Stimulated activated CD4-positive, alpha-beta T cell treated with anti-CD3 and anti-CD28 coated beads, Interleukin-2, amount 100 ng/mL, for 48 hours (primary cell): ENCODE measurements at regions not wholly inside any gene's neighbourhood (a gene's known extent, or its start where the extent isn't known, plus 50 kb on each side); places are given as distances from the start of the nearest gene placed in this dataset.
"Not testable (repeated sequence)": the region's sequence is repeated elsewhere in the genome, so short reads cannot be mapped to it uniquely, and the experiment has no call there.

ENCODE experiments used
- DNase-seq, 2 donors: peaks; one replicate each; pipeline ENCODE4 v3.0.0-alpha.2; 2020

DNA sequence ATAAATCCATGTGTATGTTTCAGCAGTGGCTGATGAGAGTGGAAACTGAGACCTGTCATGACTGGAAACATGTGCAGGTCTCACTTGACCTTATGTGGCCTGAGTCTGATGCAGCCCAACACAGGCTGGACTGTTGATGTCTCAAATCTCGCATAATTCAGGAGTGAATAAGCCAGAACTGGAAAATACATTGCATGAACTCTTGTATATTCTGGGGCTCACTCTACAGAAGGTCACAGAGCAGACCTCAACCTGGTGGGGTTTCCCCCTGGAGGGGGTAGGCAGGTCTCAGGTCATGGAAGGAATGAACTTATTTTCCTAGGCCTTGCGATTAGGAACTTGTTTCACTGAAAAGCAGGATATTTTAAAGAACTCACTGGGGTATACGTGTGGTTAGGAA is 146.3 kb upstream of the THUMPD2 start:
- DNase-seq = no peak

DNA sequence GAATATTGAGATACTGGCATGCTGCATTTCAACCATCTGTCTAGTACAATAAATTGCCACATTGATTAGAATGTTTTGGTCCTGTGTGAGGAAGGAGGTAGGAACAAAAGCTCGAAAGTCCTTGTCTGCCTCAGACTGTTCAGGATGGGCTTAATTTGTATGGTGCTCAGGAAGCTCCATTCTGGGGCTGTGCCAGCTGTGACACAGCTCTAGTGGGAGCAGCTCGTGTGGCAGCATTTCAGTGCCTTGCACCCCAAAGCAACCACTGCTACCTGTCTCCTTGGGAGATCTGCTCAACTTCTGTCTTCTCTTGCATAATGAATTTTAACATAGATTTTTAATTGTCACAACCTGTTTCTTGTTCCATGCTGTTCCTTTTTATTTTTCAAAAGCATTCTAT is 144.4 kb upstream of the THUMPD2 start:
- no peak for DNase-seq

DNA sequence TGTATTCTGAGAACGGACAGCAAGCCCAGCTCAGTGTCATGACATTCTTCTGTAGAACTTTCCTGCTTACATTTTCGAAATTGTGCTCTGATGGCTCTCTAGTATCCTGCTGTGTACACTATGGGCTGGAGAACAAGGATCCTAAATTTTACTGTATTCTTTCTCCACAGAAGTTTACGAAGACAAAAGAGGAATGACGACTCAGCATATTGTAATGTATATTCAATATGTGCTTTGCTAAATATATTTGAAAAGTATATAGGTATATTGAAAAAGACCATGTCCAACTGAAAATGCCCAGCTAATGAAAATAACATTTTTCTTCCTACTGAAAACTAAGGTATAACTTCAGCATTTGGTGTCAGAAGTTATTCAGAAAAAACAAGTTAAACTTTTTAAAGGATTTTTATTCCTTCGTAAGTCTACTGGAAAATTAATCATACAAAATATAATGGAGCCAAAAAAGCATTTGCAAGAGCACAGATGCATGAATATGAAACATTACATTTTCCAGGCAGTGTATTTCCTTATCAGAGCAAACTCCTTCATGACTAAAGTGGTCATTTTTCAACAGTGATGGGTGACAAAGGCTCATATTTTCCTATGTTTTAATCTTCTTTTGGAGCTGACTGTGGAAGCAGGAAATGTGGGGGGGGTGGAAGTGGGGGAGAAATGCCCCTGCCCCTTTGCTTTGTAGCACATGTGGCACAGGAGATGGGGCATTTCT is 143.8 kb upstream of the THUMPD2 start:
- no peak for DNase-seq

DNA sequence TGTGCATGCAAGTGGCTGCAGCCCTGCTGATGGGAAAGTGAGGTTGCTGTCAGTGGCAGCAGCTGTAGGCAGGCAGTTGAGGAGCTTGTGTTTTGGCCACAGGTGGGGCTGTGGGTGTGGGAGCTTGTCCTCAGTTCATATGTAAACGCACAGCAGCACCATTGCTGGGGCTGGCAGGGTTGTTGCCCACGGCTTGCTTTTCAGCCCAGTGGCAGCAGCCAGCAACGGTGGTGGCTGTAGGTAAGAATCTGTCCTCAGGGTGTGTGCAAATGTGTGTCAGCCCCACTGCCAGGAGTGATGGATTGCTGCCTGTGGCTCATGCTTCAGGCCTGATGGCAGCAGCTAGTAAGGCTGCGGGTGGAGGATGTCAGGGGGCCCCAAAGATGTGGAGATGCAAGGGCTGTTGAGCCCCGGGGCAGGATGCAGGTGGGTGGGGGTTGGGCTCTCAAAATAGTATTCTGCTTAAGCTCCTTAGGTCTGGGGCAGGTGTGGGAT is 141.3 kb upstream of the THUMPD2 start:
- DNase-seq = no peak

DNA sequence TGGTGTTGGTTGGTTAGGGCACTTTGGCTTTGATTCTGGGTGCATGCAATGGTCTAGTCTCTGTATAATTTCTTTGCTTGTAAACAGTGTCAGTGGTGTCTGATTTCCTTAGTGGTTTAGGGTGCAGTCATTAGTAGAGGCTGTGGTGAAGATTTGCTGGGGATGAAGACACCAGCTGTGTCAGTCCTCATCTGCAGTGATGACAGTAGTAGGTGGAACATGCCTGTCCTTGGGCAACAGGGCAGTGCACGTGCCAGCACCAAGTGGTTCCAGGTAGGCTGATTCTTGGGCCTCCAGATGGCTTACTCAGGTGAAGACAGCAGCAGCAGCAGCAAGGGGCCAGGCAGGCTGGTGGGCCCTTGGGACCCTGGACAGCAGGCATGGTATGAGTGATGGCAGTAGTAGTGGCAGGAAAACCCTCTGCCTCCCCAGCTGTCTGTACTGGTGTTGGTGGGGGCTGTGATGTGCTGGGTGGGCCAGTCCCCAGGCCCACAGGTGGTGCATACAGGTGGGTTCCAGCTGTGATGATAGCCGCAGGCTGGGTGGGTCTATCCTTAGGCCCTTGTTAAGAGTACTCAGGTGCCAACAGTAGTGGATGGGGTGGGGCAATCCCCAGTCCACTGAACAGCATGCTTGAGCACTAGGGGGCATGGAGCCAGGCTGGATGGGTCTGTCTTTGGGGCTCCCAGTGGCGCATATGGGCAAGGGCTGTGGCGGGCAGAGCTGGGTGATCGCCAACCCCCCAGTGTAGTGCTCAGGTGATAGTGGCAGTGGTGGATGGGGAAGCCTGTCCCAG is 140.7 kb upstream of the THUMPD2 start:
- no peak for DNase-seq

DNA sequence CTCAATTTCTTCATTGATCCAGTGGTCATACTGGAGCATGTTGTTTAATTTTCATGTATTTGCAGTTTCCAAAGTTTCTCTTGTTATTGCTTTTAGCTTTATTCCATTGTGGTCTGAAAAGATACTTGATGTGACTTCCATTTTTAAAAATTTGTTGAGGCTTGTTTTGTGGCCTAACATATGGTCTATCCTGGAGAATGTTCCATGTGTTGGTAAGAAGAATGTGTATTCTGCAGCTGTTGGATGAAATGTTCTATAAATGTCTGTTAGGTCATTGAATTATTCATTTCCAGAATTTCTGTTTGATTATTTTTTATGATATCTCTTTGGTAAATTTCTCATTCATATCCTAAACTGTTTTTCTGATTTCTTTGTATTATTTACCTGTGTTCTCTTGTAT is 139.8 kb upstream of the THUMPD2 start:
- DNase-seq = no peak

DNA sequence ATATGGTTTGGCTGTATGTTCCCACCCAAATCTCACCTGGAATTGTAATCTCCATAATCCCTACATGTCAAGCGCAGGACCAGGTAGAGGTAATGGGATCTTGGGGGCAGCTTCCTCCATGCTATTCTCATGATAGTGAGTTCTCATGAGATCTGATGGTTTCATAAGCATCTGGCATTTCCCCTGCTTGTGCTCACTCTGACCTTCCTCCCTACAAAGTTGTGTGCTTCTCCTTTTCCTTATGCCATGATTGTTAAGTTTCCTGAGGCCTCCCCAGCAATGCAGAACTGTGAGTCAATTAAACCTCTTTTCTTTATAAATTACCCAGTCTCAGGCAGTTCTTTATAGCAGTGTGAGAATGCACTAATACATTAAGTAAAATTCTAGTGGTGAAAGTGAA is 138.3 kb upstream of the THUMPD2 start:
- not testable (repeated sequence) for DNase-seq

DNA sequence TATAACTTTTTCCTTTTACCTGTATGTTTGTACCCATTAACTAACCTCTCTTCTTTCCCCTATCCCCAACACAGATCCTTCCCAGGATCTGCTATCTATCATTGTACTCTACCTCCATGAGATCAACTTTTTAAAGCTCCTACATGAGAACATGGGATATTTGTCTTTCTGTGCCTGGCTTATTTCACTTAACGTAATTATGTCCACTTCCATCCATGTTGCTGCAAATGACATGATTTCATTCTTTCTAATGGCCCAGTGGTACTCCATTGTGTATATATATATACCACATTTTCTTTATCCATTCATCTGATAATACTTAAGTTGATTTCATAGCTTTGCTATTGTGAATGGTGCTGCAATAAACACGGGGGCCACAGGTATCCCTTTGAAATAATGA is 135.9 kb upstream of the THUMPD2 start:
- no peak for DNase-seq

DNA sequence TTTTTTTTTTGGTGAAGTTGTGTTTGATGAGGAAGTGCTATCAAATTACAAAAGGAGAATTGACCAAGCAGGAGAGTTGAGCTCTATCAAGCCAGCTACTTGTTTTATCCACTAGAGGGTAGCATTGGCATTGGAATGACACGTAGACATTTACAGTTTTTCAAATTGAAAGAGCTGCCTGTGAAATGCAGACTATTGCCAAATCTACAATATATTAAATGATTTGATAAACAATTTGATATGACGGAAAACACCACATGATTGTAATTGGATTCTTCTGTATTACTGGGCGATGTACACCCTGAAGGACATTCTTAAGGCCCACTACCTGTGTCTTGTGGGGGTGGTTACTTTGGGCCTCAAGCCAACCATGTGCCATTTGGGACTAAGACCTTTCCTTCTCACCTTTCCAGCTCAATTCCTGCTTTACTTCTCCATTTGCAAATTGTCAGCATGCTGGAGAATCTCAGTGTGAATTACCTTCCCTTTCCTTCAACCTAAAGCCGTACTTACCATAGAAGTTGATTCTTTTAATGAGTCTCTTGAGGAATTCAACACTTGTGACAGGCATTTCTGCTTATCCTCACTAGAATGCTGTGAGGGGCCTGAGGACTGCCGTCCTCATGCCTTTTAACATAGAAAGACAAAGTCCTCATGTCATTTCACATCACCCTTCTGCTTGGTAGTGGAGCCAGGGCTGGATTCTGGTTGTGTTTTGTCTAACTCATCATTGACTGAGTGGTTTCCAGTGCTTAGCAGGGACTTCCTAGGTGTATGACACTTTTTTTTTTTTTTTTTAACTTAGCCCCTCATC is 134.8 kb upstream of the THUMPD2 start:
- DNase-seq = no peak

DNA sequence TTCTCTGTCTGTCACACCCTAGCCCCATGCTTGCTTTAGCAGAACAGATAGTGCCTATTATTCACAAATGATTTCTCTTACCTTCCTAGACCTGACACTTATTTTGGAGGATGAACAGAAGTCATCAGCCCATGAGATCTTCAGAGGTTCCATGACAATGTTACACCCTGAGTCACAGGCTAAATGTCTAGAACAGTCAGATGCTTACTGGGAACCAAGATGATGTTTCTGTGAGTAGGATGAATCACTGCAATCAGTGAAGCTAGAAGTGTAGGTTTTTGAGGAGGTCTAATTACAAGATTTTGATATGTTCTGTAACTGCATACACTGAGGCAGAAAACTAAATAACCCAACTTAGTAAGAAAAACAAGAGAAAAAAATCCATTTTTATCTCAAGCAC is 123.0 kb upstream of the THUMPD2 start:
- no peak for DNase-seq

DNA sequence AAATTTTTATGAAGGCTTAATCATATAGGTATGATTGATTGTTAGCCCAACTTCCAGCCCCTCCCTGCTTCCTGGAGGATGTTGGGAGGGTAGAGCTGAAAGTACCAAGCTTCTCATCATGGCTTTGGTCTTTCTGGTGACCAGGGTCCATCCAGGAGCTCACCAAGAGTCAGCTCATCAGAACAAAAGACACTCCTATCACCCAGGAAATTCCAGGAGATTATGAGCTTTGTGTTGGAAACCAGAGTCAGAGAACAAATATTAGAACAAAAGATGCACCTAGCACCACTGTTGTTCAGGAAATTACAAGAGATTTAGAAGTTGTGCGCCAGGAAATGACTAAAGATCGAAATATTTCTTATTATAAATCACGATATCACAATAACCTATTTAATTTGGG is 119.9 kb upstream of the THUMPD2 start:
- DNase-seq = no peak

DNA sequence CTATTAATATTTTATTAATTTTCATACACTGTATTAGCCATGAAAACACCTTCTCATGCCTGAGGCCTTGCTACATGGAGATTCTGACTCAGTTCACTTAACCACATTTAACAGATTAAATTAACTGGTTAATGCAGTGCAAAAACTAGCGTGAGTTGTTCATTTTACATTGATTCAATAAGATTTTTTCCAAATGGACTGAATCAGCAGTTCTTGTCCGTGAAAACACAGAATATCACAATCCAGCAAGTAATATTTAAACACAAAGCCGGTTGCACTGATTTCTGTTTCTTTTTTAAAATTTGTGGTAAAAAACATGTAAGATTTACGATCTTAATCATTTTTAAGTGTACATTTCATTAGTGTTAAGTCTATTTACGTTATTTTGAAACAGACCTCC is 118.2 kb upstream of the THUMPD2 start:
- no peak for DNase-seq

DNA sequence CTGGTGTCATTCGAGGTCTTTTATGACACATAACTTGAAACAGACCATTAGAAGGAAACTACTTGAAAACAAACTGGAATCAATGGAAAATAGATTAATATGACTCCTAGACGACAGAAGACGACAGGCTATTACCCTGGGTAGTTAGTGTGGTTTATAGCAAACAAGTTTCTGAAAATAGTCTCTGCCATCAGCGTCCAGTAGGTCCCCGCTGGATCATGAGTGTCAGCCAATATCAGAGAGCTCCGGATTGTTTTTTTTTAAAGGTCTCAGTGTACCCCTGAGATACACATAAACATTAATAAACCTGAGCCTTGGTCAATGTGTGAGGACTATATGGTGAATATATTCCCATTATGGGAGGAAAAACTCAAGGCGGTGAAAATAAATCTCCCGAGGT is 115.0 kb upstream of the THUMPD2 start:
- DNase-seq = no peak

DNA sequence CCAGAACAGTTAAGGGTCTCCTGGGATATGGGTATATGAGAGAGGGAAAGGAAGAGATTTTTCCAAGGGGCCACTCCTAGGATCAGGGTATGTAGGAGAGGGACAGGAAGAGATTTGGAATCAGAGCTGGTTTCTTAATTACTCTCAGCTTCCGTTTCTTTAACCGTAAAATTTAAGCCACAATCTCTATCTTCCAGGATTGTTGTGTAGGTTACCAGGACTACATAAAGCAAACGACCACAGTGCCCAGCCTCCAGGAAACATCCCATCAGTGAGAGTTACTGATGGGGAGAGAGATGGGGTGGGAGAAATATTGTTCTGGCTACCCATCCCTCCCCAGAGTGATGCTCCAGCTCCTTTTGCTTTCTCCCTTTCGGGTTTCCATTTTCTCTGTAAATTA is 114.6 kb upstream of the THUMPD2 start:
- no peak for DNase-seq

DNA sequence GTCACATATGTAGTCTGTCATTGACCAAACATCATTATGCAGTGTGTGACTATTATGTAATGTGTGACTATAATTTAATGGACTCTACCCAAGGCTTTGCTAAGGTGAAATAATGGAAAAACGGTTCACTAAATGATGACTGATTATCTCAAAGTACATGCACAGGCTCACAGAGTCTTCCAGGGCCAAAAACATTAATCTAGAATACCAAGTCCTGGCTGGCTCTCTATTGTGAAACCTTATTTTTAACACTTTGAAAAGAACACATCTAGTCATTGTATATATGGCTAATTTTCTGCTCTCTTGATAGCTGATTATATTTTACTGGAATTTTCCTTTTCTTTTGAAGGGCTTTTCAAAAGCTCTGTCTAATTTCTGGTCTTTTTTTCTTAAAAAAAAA is 102.9 kb upstream of the THUMPD2 start:
- DNase-seq = no peak

DNA sequence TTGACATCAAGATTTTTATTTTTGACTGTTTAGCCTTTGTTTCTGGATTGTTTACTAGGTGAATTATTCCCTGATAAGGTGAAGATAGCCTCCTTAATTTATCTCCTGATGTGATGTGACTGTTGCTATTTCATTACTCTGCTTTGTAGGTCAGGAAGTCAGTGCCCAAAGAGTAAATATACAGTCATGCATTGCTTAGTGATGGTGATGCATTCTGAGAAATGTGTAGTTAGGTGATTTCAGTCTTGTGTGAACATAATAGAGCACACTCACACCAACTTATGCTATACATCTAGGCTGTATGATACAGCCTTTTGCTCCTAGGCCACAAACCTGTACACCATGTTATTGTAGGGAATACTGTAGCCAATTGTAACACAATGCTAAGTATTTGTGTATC is 102.4 kb upstream of the THUMPD2 start:
- no peak for DNase-seq

DNA sequence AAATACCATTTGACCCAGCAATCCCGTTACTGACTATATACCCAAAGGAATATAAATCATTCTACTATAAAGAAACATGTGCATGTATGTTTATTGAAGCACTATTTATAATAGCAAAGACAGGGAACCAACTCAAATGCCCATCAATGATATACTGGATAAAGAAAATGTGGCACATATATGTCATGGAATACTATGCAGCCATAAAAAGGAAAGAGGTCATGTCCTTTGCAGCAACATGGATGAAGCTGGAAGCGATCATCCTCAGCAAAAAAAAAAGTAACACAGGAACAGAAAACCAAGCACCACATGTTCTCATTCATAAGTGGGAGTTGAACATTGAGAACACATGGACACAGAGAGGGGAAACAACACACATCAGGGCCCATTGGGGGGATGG is 99.9 kb upstream of the THUMPD2 start:
- not testable (repeated sequence) for DNase-seq

DNA sequence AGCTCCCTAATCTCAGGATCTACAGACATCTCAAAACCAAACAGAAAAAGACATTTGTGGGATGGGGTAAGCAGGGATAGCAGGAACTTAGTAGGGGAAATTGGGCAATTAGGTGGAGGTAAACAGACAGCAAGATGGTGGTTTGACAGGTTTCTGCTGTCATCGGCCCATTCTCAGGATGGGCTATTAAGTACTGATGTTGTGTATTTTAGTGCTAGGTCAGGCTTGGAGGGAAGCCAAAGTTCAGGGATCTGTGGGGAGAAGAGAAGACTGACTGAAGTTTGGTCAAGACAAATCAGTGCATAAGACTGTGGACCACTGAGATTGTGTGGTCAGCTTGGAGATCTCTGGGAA is 96.8 kb upstream of the THUMPD2 start:
- no peak for DNase-seq

DNA sequence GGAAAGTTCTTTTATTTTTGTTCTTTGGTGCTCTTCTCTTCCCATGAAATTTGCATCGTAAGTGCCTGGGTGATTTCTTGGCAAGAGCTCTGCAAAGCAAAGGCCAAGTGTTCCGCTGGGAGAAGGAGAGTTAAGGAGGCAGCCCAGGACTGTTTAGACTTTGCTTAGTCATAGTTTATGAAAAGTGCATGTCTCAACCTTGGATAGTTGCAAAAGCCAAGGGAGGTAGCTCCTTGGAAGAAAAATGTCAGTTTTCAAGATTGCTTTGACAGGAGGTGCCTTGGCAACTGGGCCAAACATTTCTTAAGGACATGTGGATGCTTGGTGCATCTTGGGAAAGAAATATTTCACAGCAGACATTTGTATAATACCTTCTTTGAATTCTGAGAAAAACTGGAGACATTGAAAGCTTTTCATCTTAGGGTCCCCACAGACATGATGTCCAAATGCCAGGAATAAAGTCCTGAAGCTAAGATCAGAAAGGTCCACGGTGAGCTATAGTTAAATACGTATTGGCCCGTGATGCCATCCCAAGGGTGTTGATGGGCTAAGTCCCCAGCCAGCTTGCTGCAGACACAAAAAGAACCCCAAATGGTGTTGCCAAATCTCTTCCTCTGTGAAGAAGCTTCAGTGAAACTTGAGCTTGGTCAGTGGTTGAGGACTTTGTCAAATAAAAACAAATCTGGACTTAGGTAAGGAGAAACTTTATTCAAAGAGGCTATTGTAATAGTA is 96.3 kb upstream of the THUMPD2 start:
- no peak for DNase-seq

DNA sequence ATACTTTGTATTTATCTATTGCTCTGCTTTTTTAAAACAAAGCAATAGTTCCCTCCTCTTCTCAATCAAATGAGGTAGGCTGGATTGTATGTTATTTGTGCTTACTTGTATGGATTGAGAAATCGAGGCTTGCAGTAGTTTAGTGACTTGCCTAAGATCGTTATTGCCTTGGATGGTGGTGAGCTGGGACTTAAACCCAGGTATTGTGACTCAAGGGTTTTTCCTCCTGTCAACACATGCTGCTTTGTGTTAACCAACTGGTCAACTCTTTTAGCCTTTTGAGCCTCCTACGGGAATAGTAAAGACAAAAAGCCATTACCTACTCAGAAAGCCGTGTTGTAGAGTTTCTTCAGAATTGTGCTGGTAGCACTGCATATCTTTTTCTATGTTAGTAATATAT is 95.2 kb upstream of the THUMPD2 start:
- no peak for DNase-seq

DNA sequence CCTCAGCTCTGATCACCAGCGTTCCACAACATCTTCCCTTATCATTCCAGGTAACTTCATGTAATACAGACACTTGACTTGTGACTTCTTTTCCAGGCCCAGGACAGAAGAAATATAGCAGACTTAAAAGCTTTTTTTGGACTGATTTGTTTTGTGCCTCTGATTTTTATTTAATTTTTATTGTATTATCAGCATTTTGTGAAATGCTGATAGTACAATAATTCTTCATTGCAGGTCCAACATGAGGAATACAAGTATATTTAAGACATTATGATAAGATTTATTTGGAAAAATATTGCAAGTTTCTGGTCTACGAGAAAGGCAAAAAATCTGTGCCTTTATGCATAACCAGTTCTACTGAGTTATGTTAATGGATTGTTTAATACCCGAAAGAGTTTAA is 94.5 kb upstream of the THUMPD2 start:
- no peak for DNase-seq

DNA sequence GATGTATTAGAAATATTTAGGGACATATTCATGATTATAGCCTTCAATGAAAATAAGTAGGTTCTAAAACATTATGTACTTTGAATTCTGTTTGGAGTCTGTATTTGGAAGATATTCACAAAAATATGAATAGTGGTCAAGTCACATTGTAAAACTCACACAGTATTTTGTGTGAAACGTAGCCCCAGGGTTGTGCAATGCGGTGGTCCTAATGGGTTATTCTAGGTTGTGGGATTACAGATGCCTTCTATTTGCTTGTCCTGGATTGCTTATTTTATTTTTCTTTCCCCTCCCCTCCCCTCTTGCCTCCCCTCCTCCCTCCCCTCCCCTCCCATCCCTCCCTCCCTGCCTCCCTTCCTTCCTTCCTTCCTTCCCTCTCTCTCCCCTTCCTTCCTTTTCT is 93.7 kb upstream of the THUMPD2 start:
- DNase-seq = no peak

DNA sequence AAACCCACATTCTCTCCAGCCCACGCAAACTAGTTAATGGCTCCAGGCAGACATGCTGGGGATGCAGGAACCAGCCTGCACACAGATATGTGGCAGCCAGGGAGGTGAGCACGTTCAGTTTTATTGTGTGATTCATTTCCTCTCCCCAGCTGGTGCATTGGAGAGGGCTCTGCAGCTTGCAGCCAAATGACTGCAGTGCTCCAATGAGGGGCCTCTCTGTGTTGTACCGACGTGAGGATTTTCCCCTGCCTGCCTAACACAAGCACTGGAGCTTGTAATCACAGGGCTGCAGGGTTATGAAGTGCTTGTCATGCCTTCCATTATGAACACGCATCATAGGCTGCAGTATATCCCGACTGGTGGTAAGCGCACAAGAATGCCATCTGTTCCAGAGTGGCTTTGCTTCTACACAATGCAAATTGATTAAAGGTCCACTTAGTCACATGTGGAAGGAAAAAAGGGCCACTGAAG is 92.3 kb upstream of the THUMPD2 start:
- DNase-seq = no peak
